ENCODE measurements at regions not wholly inside any gene's neighbourhood (a gene's known extent, or its start where the extent isn't known, plus 50 kb on each side); places are given as distances from the start of the nearest gene placed in this dataset.

- H3K9me3 ChIP-seq (ENCODE audit: control insufficient read depth, insufficient read depth, low read depth, low read length) = no peaks in the 10 kb centered on the region
- H3K4me3 ChIP-seq (replicated peaks in 1 of 4; ENCODE audit: control extremely low read depth in 1 of 4, insufficient read depth in 1 of 4, low read depth in 3 of 4, low read length in 4 of 4) = no peak overlapping the region
- H3K4me1 ChIP-seq (ENCODE audit: control insufficient read depth, extremely low read depth, insufficient read depth, low read length) = no peaks in the 10 kb centered on the region
- H4K20me1 ChIP-seq (ENCODE audit: control insufficient read depth, extremely low read depth, insufficient read depth, low read length) = no peaks in the 10 kb centered on the region
- H3K36me3 ChIP-seq (ENCODE audit: control insufficient read depth, insufficient read depth, low read length) = no peaks in the 10 kb centered on the region
- no peak for TF ChIP-seq EZH2 (IDR thresholded peaks at IDR 0.05; ENCODE audit: low read length, missing control alignments)
- TF ChIP-seq, protein P1, sequence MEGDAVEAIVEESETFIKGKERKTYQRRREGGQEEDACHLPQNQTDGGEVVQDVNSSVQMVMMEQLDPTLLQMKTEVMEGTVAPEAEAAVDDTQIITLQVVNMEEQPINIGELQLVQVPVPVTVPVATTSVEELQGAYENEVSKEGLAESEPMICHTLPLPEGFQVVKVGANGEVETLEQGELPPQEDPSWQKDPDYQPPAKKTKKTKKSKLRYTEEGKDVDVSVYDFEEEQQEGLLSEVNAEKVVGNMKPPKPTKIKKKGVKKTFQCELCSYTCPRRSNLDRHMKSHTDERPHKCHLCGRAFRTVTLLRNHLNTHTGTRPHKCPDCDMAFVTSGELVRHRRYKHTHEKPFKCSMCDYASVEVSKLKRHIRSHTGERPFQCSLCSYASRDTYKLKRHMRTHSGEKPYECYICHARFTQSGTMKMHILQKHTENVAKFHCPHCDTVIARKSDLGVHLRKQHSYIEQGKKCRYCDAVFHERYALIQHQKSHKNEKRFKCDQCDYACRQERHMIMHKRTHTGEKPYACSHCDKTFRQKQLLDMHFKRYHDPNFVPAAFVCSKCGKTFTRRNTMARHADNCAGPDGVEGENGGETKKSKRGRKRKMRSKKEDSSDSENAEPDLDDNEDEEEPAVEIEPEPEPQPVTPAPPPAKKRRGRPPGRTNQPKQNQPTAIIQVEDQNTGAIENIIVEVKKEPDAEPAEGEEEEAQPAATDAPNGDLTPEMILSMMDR (conservative IDR thresholded peaks at IDR 0.05 in 1 of 2, IDR thresholded peaks at IDR 0.05 in 1 of 2; ENCODE audit: low read depth in 1 of 2, low read length in 2 of 2) = no peak
- H3K4me2 ChIP-seq (ENCODE audit: extremely low read depth, insufficient read depth, low read length) = no peak overlapping the region
- H3K27me3 ChIP-seq (ENCODE audit: control insufficient read depth, insufficient read depth, low read length) = no peaks in the 10 kb centered on the region
- no peak overlapping the region for H3K9ac ChIP-seq (ENCODE audit: insufficient read depth, low read length)
- no peak for DNase-seq (ENCODE audit: low read depth in 2 of 2)
- no peak overlapping the region for H2AFZ ChIP-seq (ENCODE audit: low read length)
- H3K27ac ChIP-seq (ENCODE audit: insufficient read depth, low read length) = no peak overlapping the region
- H3K79me2 ChIP-seq (ENCODE audit: control insufficient read depth, insufficient read depth, low read length) = no peaks in the 10 kb centered on the region
Measured at GRCh38 chr5:124477577-124477976, 268.9 kb downstream of the ZNF608 start.

DNA sequence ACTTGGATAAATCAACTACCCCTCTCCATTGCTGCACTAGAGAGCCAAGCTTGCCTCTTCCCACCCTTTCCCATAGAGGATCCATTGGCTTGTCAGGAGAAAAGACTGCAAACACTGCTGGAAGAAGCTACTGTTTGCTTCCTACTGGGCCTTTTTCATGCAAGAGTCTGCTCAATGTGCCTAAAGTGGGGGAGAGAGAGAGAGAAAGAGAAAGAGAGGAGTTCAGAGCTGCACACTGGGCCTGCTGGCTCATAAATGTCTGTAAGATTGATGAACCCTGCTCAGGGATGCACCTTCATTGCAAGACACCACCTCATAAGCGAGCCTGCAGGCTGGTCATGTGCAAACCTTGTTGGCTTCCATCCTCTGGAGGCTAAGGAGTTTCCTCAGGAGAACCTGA, 269.4 kb downstream of the ZNF608 start:
- H3K27me3 ChIP-seq (ENCODE audit: control insufficient read depth, insufficient read depth, low read length) = no peaks in the 10 kb centered on the region
- no peak overlapping the region for H3K9ac ChIP-seq (ENCODE audit: insufficient read depth, low read length)
- H3K9me3 ChIP-seq (ENCODE audit: control insufficient read depth, insufficient read depth, low read depth, low read length) = no peaks in the 10 kb centered on the region
- H3K36me3 ChIP-seq (ENCODE audit: control insufficient read depth, insufficient read depth, low read length) = no peaks in the 10 kb centered on the region
- H3K4me2 ChIP-seq (ENCODE audit: extremely low read depth, insufficient read depth, low read length) = no peak overlapping the region
- no peaks in the 10 kb centered on the region for H3K79me2 ChIP-seq (ENCODE audit: control insufficient read depth, insufficient read depth, low read length)
- TF ChIP-seq, protein P1 (conservative IDR thresholded peaks at IDR 0.05 in 1 of 2, IDR thresholded peaks at IDR 0.05 in 1 of 2; ENCODE audit: low read depth in 1 of 2, low read length in 2 of 2) = no peak
- no peak for TF ChIP-seq EZH2 (IDR thresholded peaks at IDR 0.05; ENCODE audit: low read length, missing control alignments)
- H4K20me1 ChIP-seq (ENCODE audit: control insufficient read depth, extremely low read depth, insufficient read depth, low read length) = no peaks in the 10 kb centered on the region
- no peak overlapping the region for H2AFZ ChIP-seq (ENCODE audit: low read length)
- no peak overlapping the region for H3K4me3 ChIP-seq (replicated peaks in 1 of 4; ENCODE audit: control extremely low read depth in 1 of 4, insufficient read depth in 1 of 4, low read depth in 3 of 4, low read length in 4 of 4)
- H3K4me1 ChIP-seq (ENCODE audit: control insufficient read depth, extremely low read depth, insufficient read depth, low read length) = no peaks in the 10 kb centered on the region
- H3K27ac ChIP-seq (ENCODE audit: insufficient read depth, low read length) = no peak overlapping the region
- no peak for DNase-seq (ENCODE audit: low read depth in 2 of 2)

- Histone ChIP-seq H3K9ac (ENCODE audit: insufficient read depth, low read length) (no peak overlapping the region), H3K9me3 (ENCODE audit: control insufficient read depth, insufficient read depth, low read depth, low read length) (no peaks in the 10 kb centered on the region), H3K4me2 (ENCODE audit: extremely low read depth, insufficient read depth, low read length) (no peak overlapping the region), H3K79me2 (ENCODE audit: control insufficient read depth, insufficient read depth, low read length) (no peaks in the 10 kb centered on the region), H3K4me3 (replicated peaks in 1 of 4; ENCODE audit: control extremely low read depth in 1 of 4, insufficient read depth in 1 of 4, low read depth in 3 of 4, low read length in 4 of 4) (no peak overlapping the region), H3K27me3 (ENCODE audit: control insufficient read depth, insufficient read depth, low read length) (no peaks in the 10 kb centered on the region), H4K20me1 (ENCODE audit: control insufficient read depth, extremely low read depth, insufficient read depth, low read length) (no peaks in the 10 kb centered on the region), H3K4me1 (ENCODE audit: control insufficient read depth, extremely low read depth, insufficient read depth, low read length) (no peaks in the 10 kb centered on the region), H3K36me3 (ENCODE audit: control insufficient read depth, insufficient read depth, low read length) (no peaks in the 10 kb centered on the region), H2AFZ (ENCODE audit: low read length) (no peak overlapping the region), H3K27ac (ENCODE audit: insufficient read depth, low read length) (no peak overlapping the region)
- peak in 1 of 2 donors; percentile 45 for DNase-seq (ENCODE audit: low read depth in 2 of 2)
- TF ChIP-seq EZH2 (IDR thresholded peaks at IDR 0.05; ENCODE audit: low read length, missing control alignments) = no peak
- TF ChIP-seq, protein P1 (conservative IDR thresholded peaks at IDR 0.05 in 1 of 2, IDR thresholded peaks at IDR 0.05 in 1 of 2; ENCODE audit: low read depth in 1 of 2, low read length in 2 of 2) = no peak
Measured at GRCh38 chr5:124474528-124475215, 271.8 kb downstream of the ZNF608 start.

Data from fibroblast of lung (primary cell).